K562 (cell line): ENCODE measurements at regions not wholly inside any gene's neighbourhood (a gene's known extent, or its start where the extent isn't known, plus 50 kb on each side); places are given as distances from the start of the nearest gene placed in this dataset.

ENCODE experiments used
- EP400 ChIP-seq: fragments of 450-650 bp; IDR thresholded peaks from 2 replicates; pipeline ENCODE4 v1.6.1; 2017; ENCODE audit warnings: antibody characterized with exemption, mild to moderate bottlenecking, moderate library complexity
- PCBP1 ChIP-seq: fragments of 200-400 bp; formaldehyde crosslinking; IDR thresholded peaks from 2 replicates; pipeline ENCODE4 v1.6.1; 2018; ENCODE audit warnings: mild to moderate bottlenecking, low read depth, low read length; ENCODE audit not compliant: poor library complexity, severe bottlenecking
- POLR2A ChIP-seq: fragments of 450-650 bp; conservative IDR thresholded peaks from 2 replicates; pipeline ENCODE4 v1.6.1; 2016
- SAFB ChIP-seq: fragments of 200-400 bp; formaldehyde crosslinking; IDR thresholded peaks from 2 replicates; pipeline ENCODE4 v1.6.1; 2017; ENCODE audit warnings: low read depth, low read length, borderline replicate concordance
- ZNF3 ChIP-seq: fragments of 250-450 bp; sonication (Bioruptor Pico); IDR thresholded peaks from 2 replicates; pipeline ENCODE4 v1.5.0; 2021; ENCODE audit warnings: mild to moderate bottlenecking, moderate library complexity
- TF ChIP-seq, protein P1 (sequence below), 3 experiments: IDR thresholded peaks in 2 of 3; conservative IDR thresholded peaks in 1 of 3; 2 replicates each; pipeline ENCODE4 v1.5.1; 2011 to 2012; ENCODE audit warnings: low read length in 3 of 3, mild to moderate bottlenecking in 3 of 3, control low read depth in 2 of 3, improper control_type of control experiment in 1 of 3, inconsistent platforms in 1 of 3, low read depth in 1 of 3, mixed read lengths in 1 of 3, moderate library complexity in 1 of 3; ENCODE audit not compliant: insufficient read depth in 2 of 3
- TF ChIP-seq, protein P2 (sequence below): sonication (generic); formaldehyde crosslinking; IDR thresholded peaks from 2 replicates; pipeline ENCODE4 v1.9.0; 2022; ENCODE audit warnings: mild to moderate bottlenecking, missing genetic modification reagents

GRCh38 chr5:109998726-109999125 is 309.0 kb downstream of the MAN2A1 start:
- TF ChIP-seq ZNF3 (CRISPR knock-in tag) (no peak), PCBP1 (no peak), EP400 (no peak), SAFB (no peak), POLR2A (no peak)
- TF ChIP-seq, protein P1, sequence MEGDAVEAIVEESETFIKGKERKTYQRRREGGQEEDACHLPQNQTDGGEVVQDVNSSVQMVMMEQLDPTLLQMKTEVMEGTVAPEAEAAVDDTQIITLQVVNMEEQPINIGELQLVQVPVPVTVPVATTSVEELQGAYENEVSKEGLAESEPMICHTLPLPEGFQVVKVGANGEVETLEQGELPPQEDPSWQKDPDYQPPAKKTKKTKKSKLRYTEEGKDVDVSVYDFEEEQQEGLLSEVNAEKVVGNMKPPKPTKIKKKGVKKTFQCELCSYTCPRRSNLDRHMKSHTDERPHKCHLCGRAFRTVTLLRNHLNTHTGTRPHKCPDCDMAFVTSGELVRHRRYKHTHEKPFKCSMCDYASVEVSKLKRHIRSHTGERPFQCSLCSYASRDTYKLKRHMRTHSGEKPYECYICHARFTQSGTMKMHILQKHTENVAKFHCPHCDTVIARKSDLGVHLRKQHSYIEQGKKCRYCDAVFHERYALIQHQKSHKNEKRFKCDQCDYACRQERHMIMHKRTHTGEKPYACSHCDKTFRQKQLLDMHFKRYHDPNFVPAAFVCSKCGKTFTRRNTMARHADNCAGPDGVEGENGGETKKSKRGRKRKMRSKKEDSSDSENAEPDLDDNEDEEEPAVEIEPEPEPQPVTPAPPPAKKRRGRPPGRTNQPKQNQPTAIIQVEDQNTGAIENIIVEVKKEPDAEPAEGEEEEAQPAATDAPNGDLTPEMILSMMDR (IDR thresholded peaks at IDR 0.05 in 2 of 3, conservative IDR thresholded peaks at IDR 0.05 in 1 of 3; ENCODE audit: insufficient read depth in 2 of 3, low read depth in 1 of 3, low read length in 3 of 3) = no peak
- TF ChIP-seq, protein P2, sequence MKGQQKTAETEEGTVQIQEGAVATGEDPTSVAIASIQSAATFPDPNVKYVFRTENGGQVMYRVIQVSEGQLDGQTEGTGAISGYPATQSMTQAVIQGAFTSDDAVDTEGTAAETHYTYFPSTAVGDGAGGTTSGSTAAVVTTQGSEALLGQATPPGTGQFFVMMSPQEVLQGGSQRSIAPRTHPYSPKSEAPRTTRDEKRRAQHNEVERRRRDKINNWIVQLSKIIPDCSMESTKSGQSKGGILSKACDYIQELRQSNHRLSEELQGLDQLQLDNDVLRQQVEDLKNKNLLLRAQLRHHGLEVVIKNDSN = no peak
